ENCODE measurements at regions not wholly inside any gene's neighbourhood (a gene's known extent, or its start where the extent isn't known, plus 50 kb on each side); places are given as distances from the start of the nearest gene placed in this dataset.

DNA sequence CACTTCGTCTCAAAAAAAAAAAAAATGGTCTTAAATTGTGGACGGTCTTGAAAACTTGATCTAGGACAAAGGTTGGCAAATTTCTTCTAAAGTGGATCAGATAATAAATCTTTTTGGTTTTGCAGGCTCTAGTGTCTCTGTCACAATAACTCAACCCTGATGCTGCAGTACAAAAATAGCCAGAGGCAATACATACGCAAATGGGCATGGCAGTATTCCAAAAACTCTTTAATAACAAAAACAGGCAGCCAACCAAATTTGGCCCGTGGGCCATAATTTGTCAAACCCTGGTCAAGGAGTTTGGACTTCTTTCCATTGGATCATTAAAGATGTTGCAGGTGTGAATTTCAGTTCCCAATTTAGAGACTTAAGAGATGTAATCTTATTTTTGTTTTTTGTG is 93.5 kb upstream of the MRI1 start:
- no TSS peak for BruUV-seq (replicated peaks)
- TF ChIP-seq EZH2 (IDR thresholded peaks at IDR 0.05; ENCODE audit: borderline replicate concordance, low read depth, low read length, poor library complexity, severe bottlenecking): no peak
- TF ChIP-seq, protein P1, sequence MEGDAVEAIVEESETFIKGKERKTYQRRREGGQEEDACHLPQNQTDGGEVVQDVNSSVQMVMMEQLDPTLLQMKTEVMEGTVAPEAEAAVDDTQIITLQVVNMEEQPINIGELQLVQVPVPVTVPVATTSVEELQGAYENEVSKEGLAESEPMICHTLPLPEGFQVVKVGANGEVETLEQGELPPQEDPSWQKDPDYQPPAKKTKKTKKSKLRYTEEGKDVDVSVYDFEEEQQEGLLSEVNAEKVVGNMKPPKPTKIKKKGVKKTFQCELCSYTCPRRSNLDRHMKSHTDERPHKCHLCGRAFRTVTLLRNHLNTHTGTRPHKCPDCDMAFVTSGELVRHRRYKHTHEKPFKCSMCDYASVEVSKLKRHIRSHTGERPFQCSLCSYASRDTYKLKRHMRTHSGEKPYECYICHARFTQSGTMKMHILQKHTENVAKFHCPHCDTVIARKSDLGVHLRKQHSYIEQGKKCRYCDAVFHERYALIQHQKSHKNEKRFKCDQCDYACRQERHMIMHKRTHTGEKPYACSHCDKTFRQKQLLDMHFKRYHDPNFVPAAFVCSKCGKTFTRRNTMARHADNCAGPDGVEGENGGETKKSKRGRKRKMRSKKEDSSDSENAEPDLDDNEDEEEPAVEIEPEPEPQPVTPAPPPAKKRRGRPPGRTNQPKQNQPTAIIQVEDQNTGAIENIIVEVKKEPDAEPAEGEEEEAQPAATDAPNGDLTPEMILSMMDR (conservative IDR thresholded peaks at IDR 0.05; ENCODE audit: low read depth, low read length): no peak
- intact Hi-C loops (cut with micrococcal nuclease; ENCODE audit: unreplicated experiment): no loop called here
- no peaks in the 10 kb centered on the region for H3K36me3 ChIP-seq (ENCODE audit: insufficient read depth, low read length, poor library complexity, severe bottlenecking)
- H3K4me1 ChIP-seq (ENCODE audit: insufficient read depth, low read length, poor library complexity, severe bottlenecking): no peaks in the 10 kb centered on the region
- no peak for DNase-seq (ENCODE audit: low spot score)
- no peak overlapping the region for H3K27ac ChIP-seq (ENCODE audit: low read depth, low read length, poor library complexity, severe bottlenecking)
- no peaks in the 10 kb centered on the region for H3K9me3 ChIP-seq (ENCODE audit: low read depth, low read length, poor library complexity, severe bottlenecking)
- H3K27me3 ChIP-seq (replicated peaks; ENCODE audit: insufficient read depth, low read depth, low read length, poor library complexity): no peaks in the 10 kb centered on the region
- ChIA-PET POLR2A (ENCODE audit: low non-redundant PET) (no interaction called here), CTCF (no interaction called here)
- H3K4me3 ChIP-seq (ENCODE audit: low read depth, low read length, poor library complexity, severe bottlenecking): no peak overlapping the region

DNA sequence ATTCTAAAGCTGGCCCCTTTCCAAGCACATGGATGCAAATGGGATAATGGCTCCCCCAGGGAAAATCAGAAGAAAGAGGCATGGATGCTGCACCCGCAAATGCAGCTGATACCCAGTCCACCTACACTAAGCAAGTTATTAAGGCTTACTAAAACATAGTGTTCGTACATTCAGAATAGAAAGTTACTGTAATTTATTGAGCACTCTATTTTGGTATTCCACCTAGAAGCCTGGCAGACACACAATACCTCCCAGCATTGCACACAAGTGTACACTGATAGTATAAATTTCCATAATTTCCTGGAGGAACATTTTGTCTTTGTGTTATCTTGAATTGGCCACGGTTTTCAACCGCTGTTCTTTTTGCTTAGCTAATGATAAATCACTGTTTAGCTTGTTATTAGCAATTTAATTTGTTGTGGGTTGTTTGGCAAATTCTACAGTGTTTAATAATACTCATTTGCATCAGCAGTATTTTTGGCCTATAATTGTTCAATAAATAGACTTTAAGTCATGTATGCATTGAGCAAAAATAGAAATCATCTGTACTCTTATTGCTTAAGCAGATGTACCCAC is 94.5 kb upstream of the MRI1 start:
- BruUV-seq (replicated peaks): no TSS peak
- H3K27ac ChIP-seq (ENCODE audit: low read depth, low read length, poor library complexity, severe bottlenecking): no peak overlapping the region
- H3K4me3 ChIP-seq (ENCODE audit: low read depth, low read length, poor library complexity, severe bottlenecking): no peak overlapping the region
- no peaks in the 10 kb centered on the region for H3K27me3 ChIP-seq (replicated peaks; ENCODE audit: insufficient read depth, low read depth, low read length, poor library complexity)
- POLR2A ChIA-PET (ENCODE audit: low non-redundant PET): interaction anchor here (0.6 kb wide), 1 partner anchor 840 kb away, joined by 17 read pairs; no protein-coding TSS in a partner anchor
- DNase-seq (ENCODE audit: low spot score): no peak
- H3K9me3 ChIP-seq (ENCODE audit: low read depth, low read length, poor library complexity, severe bottlenecking): no peaks in the 10 kb centered on the region
- no peaks in the 10 kb centered on the region for H3K36me3 ChIP-seq (ENCODE audit: insufficient read depth, low read length, poor library complexity, severe bottlenecking)
- CTCF ChIA-PET: no interaction called here
- H3K4me1 ChIP-seq (ENCODE audit: insufficient read depth, low read length, poor library complexity, severe bottlenecking): no peaks in the 10 kb centered on the region
- TF ChIP-seq EZH2 (IDR thresholded peaks at IDR 0.05; ENCODE audit: borderline replicate concordance, low read depth, low read length, poor library complexity, severe bottlenecking): no peak
- TF ChIP-seq, protein P1 (conservative IDR thresholded peaks at IDR 0.05; ENCODE audit: low read depth, low read length): no peak
- intact Hi-C loops (cut with micrococcal nuclease; ENCODE audit: unreplicated experiment): no loop called here

DNA sequence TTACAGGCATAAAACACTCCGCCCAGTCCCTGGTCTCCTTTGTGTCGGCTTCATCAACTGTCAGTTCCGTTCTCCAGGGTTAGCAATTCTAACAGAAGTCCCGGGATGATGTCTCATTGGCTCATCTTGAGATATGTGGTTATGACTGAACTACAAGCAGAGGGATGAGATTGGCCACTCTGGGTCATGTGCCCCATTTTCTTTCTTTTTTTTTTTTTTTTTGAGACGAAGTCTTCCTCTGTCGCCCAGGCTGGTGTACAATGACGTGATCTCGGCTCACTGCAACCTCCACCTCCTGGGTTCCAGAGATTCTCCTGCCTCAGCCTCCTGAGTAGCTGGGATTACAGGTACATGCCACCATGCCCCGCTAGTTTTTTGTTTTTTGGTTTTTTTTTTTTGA is 95.4 kb upstream of the MRI1 start:
- Histone ChIP-seq H3K4me3 (ENCODE audit: low read depth, low read length, poor library complexity, severe bottlenecking) (no peak overlapping the region), H3K27ac (ENCODE audit: low read depth, low read length, poor library complexity, severe bottlenecking) (no peak overlapping the region), H3K4me1 (ENCODE audit: insufficient read depth, low read length, poor library complexity, severe bottlenecking) (no peaks in the 10 kb centered on the region), H3K27me3 (replicated peaks; ENCODE audit: insufficient read depth, low read depth, low read length, poor library complexity) (no peaks in the 10 kb centered on the region), H3K9me3 (ENCODE audit: low read depth, low read length, poor library complexity, severe bottlenecking) (no peaks in the 10 kb centered on the region), H3K36me3 (ENCODE audit: insufficient read depth, low read length, poor library complexity, severe bottlenecking) (no peaks in the 10 kb centered on the region)
- TF ChIP-seq EZH2 (IDR thresholded peaks at IDR 0.05; ENCODE audit: borderline replicate concordance, low read depth, low read length, poor library complexity, severe bottlenecking): no peak
- TF ChIP-seq, protein P1 (conservative IDR thresholded peaks at IDR 0.05; ENCODE audit: low read depth, low read length): no peak
- CTCF ChIA-PET: no interaction called here
- POLR2A ChIA-PET (ENCODE audit: low non-redundant PET): interaction anchor here (0.6 kb wide), 1 partner anchor 841 kb away, joined by 17 read pairs; no protein-coding TSS in a partner anchor
- no peak for DNase-seq (ENCODE audit: low spot score)
- BruUV-seq (replicated peaks): no TSS peak
- intact Hi-C loops (cut with micrococcal nuclease; ENCODE audit: unreplicated experiment): no loop called here
